WTC11 (cell line): ENCODE measurements at regions not wholly inside any gene's neighbourhood (a gene's known extent, or its start where the extent isn't known, plus 50 kb on each side); places are given as distances from the start of the nearest gene placed in this dataset.

Experiments
- ATAC-seq: fragments of 200-7000 bp; cut with Tn5 transposase; 2 replicates; pipeline ENCODE4 v1.10.0; 2021; ENCODE audit warnings: mild to moderate bottlenecking, moderate library complexity
- CTCF ChIA-PET: fragments of 300-600 bp; sonication (Branson Sonifier 250); formaldehyde crosslinking; loops from one replicate; lab custom pipeline; 2021; ENCODE audit warnings: antibody characterized with exemption; lab: Charles Lee
- POLR2A ChIA-PET: fragments of 350-600 bp; sonication (Branson Sonifier 250); formaldehyde crosslinking; loops from one replicate; lab custom pipeline; 2021; ENCODE audit warnings: antibody characterized with exemption; lab: Charles Lee
- DNase-seq: peaks from one replicate; pipeline ENCODE4 v3.0.0; 2021; ENCODE audit warnings: low spot score
- H3K27ac Mint-ChIP-seq: 2 replicates; pipeline ENCODE4 v1.8.0; 2021; ENCODE audit warnings: mixed read lengths
- H3K27me3 Mint-ChIP-seq: 2 replicates; pipeline ENCODE4 v1.8.0; 2021; ENCODE audit warnings: low read depth, mild to moderate bottlenecking, moderate library complexity, mixed read lengths
- H3K36me3 Mint-ChIP-seq: 2 replicates; pipeline ENCODE4 v1.8.0; 2021; ENCODE audit warnings: mixed read lengths
- H3K4me1 Mint-ChIP-seq: 2 replicates; pipeline ENCODE4 v1.8.0; 2022; ENCODE audit warnings: mixed read lengths
- H3K4me3 Mint-ChIP-seq: 2 replicates; pipeline ENCODE4 v1.8.0; 2021; ENCODE audit warnings: mild to moderate bottlenecking, moderate library complexity, mixed read lengths
- H3K9me3 Mint-ChIP-seq: 2 replicates; pipeline ENCODE4 v1.8.0; 2021; ENCODE audit warnings: mixed read lengths
- ELF4 ChIP-seq: sonication (generic); formaldehyde crosslinking; IDR thresholded peaks from 2 replicates; pipeline ENCODE4 v1.8.1; 2022; ENCODE audit warnings: low read depth, mild to moderate bottlenecking, moderate library complexity, missing genetic modification reagents
- ESRRA ChIP-seq: sonication (generic); formaldehyde crosslinking; IDR thresholded peaks from 2 replicates; pipeline ENCODE4 v1.8.1; 2022; ENCODE audit warnings: mild to moderate bottlenecking, missing genetic modification reagents, borderline replicate concordance
- GABPB1 ChIP-seq: sonication (generic); formaldehyde crosslinking; IDR thresholded peaks from 2 replicates; pipeline ENCODE4 v1.8.1; 2023; ENCODE audit warnings: mild to moderate bottlenecking, missing genetic modification reagents
- GTF2I ChIP-seq: fragments of 250-450 bp; sonication (Bioruptor Pico); conservative IDR thresholded peaks from 2 replicates; pipeline ENCODE4 v1.4.0; 2021; ENCODE audit warnings: mild to moderate bottlenecking
- HMGA2 ChIP-seq: fragments of 250-450 bp; sonication (Bioruptor Pico); IDR thresholded peaks from 2 replicates; pipeline ENCODE4 v1.4.0; 2021; ENCODE audit warnings: mild to moderate bottlenecking, moderate library complexity
- JUN ChIP-seq: sonication (generic); formaldehyde crosslinking; IDR thresholded peaks from 2 replicates; pipeline ENCODE4 v1.8.0; 2023; ENCODE audit warnings: mild to moderate bottlenecking, missing genetic modification reagents
- KAT7 ChIP-seq: sonication (generic); formaldehyde crosslinking; IDR thresholded peaks from 2 replicates; pipeline ENCODE4 v1.8.1; 2023; ENCODE audit warnings: missing genetic modification reagents, mild to moderate bottlenecking, borderline replicate concordance
- NR1H2 ChIP-seq: sonication (generic); formaldehyde crosslinking; IDR thresholded peaks from 2 replicates; pipeline ENCODE4 v1.9.0; 2021; ENCODE audit warnings: mild to moderate bottlenecking, moderate library complexity, missing genetic modification reagents
- TCF7 ChIP-seq: sonication (generic); formaldehyde crosslinking; IDR thresholded peaks from 2 replicates; pipeline ENCODE4 v1.8.0; 2022; ENCODE audit warnings: mild to moderate bottlenecking, low read depth, missing genetic modification reagents, moderate library complexity
- ZNF219 ChIP-seq: sonication (generic); formaldehyde crosslinking; IDR thresholded peaks from 2 replicates; pipeline ENCODE4 v1.8.0; 2023; ENCODE audit warnings: missing genetic modification reagents, mild to moderate bottlenecking, borderline replicate concordance
- ZNF317 ChIP-seq: sonication (generic); formaldehyde crosslinking; IDR thresholded peaks from 2 replicates; pipeline ENCODE4 v1.8.1; 2023; ENCODE audit warnings: low read depth, mild to moderate bottlenecking, moderate library complexity, missing genetic modification reagents, borderline replicate concordance
- TF ChIP-seq, protein P1 (sequence below): sonication (generic); formaldehyde crosslinking; IDR thresholded peaks from 2 replicates; pipeline ENCODE4 v1.8.1; 2023; ENCODE audit warnings: mild to moderate bottlenecking, missing genetic modification reagents, borderline replicate concordance
- TF ChIP-seq, protein P2 (sequence below): sonication (generic); formaldehyde crosslinking; IDR thresholded peaks from 2 replicates; pipeline ENCODE4 v1.8.0; 2022; ENCODE audit warnings: mild to moderate bottlenecking, missing genetic modification reagents
- TF ChIP-seq, protein P3 (sequence below): sonication (generic); formaldehyde crosslinking; IDR thresholded peaks from 2 replicates; pipeline ENCODE4 v1.8.1; 2023; ENCODE audit warnings: mild to moderate bottlenecking, missing genetic modification reagents, moderate library complexity
- TF ChIP-seq, protein P4 (sequence below): fragments of 200-600 bp; IDR thresholded peaks from 2 replicates; pipeline ENCODE4 v1.8.0; 2022; ENCODE audit warnings: antibody characterized with exemption
- TF ChIP-seq, protein P5 (sequence below): sonication (generic); formaldehyde crosslinking; IDR thresholded peaks from 2 replicates; pipeline ENCODE4 v1.8.1; 2023; ENCODE audit warnings: mild to moderate bottlenecking, missing genetic modification reagents, moderate library complexity
- TF ChIP-seq, protein P6 (sequence below): fragments of 250-450 bp; sonication (Bioruptor Pico); IDR thresholded peaks from 2 replicates; pipeline ENCODE4 v1.9.0; 2021; ENCODE audit warnings: mild to moderate bottlenecking, borderline replicate concordance
- TF ChIP-seq, protein P7 (sequence below): fragments of 250-450 bp; sonication (Bioruptor Pico); IDR thresholded peaks from 2 replicates; pipeline ENCODE4 v1.9.0; 2021; ENCODE audit warnings: moderate library complexity, mild to moderate bottlenecking, inconsistent platforms, borderline replicate concordance
- TF ChIP-seq, protein P8 (sequence below): fragments of 250-450 bp; sonication (Bioruptor Pico); IDR thresholded peaks from 2 replicates; pipeline ENCODE4 v1.8.0; 2021; ENCODE audit warnings: mild to moderate bottlenecking

DNA sequence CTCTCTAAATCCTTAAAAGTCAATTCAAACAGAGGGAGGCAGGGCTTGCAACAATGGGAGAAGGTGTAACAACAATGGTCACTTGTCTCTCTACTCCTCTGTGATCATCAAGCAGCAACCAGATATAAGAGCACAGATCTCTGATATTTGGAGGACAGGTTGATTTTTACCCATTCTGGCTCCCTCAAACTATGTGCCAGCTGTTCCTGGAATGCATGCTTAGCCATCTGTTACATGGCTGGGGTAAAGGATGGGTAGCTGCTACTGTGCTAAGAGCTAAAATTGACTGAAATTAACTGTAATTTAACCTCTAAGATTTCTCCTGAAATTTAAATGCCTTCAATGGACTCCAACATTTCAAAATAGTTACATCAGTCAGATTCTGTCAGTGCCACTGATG lies 1459.9 kb downstream of the PCDH7 start:
- no peak for ATAC-seq
- no peak for DNase-seq
- POLR2A ChIA-PET = no interaction called here
- no peak overlapping the region for H3K27ac Mint-ChIP-seq
- TF ChIP-seq, protein P1, sequence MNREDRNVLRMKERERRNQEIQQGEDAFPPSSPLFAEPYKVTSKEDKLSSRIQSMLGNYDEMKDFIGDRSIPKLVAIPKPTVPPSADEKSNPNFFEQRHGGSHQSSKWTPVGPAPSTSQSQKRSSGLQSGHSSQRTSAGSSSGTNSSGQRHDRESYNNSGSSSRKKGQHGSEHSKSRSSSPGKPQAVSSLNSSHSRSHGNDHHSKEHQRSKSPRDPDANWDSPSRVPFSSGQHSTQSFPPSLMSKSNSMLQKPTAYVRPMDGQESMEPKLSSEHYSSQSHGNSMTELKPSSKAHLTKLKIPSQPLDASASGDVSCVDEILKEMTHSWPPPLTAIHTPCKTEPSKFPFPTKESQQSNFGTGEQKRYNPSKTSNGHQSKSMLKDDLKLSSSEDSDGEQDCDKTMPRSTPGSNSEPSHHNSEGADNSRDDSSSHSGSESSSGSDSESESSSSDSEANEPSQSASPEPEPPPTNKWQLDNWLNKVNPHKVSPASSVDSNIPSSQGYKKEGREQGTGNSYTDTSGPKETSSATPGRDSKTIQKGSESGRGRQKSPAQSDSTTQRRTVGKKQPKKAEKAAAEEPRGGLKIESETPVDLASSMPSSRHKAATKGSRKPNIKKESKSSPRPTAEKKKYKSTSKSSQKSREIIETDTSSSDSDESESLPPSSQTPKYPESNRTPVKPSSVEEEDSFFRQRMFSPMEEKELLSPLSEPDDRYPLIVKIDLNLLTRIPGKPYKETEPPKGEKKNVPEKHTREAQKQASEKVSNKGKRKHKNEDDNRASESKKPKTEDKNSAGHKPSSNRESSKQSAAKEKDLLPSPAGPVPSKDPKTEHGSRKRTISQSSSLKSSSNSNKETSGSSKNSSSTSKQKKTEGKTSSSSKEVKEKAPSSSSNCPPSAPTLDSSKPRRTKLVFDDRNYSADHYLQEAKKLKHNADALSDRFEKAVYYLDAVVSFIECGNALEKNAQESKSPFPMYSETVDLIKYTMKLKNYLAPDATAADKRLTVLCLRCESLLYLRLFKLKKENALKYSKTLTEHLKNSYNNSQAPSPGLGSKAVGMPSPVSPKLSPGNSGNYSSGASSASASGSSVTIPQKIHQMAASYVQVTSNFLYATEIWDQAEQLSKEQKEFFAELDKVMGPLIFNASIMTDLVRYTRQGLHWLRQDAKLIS (CRISPR knock-in tag) = no peak
- no peak for TF ChIP-seq GTF2I (CRISPR knock-in tag)
- no peak for TF ChIP-seq TCF7
- TF ChIP-seq, protein P2, sequence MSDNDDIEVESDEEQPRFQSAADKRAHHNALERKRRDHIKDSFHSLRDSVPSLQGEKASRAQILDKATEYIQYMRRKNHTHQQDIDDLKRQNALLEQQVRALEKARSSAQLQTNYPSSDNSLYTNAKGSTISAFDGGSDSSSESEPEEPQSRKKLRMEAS (CRISPR knock-in tag) = no peak
- TF ChIP-seq, protein P3, sequence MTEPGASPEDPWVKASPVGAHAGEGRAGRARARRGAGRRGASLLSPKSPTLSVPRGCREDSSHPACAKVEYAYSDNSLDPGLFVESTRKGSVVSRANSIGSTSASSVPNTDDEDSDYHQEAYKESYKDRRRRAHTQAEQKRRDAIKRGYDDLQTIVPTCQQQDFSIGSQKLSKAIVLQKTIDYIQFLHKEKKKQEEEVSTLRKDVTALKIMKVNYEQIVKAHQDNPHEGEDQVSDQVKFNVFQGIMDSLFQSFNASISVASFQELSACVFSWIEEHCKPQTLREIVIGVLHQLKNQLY (CRISPR knock-in tag) = no peak
- TF ChIP-seq JUN (CRISPR knock-in tag) = no peak
- no peak for TF ChIP-seq ELF4
- no peak for TF ChIP-seq NR1H2
- TF ChIP-seq, protein P4, sequence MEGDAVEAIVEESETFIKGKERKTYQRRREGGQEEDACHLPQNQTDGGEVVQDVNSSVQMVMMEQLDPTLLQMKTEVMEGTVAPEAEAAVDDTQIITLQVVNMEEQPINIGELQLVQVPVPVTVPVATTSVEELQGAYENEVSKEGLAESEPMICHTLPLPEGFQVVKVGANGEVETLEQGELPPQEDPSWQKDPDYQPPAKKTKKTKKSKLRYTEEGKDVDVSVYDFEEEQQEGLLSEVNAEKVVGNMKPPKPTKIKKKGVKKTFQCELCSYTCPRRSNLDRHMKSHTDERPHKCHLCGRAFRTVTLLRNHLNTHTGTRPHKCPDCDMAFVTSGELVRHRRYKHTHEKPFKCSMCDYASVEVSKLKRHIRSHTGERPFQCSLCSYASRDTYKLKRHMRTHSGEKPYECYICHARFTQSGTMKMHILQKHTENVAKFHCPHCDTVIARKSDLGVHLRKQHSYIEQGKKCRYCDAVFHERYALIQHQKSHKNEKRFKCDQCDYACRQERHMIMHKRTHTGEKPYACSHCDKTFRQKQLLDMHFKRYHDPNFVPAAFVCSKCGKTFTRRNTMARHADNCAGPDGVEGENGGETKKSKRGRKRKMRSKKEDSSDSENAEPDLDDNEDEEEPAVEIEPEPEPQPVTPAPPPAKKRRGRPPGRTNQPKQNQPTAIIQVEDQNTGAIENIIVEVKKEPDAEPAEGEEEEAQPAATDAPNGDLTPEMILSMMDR = no peak
- TF ChIP-seq ZNF317 (CRISPR knock-in tag) = no peak
- TF ChIP-seq, protein P5, sequence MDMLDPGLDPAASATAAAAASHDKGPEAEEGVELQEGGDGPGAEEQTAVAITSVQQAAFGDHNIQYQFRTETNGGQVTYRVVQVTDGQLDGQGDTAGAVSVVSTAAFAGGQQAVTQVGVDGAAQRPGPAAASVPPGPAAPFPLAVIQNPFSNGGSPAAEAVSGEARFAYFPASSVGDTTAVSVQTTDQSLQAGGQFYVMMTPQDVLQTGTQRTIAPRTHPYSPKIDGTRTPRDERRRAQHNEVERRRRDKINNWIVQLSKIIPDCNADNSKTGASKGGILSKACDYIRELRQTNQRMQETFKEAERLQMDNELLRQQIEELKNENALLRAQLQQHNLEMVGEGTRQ = no peak
- no peak for TF ChIP-seq HMGA2 (CRISPR knock-in tag)
- TF ChIP-seq KAT7 (CRISPR knock-in tag) = no peak
- TF ChIP-seq, protein P6, sequence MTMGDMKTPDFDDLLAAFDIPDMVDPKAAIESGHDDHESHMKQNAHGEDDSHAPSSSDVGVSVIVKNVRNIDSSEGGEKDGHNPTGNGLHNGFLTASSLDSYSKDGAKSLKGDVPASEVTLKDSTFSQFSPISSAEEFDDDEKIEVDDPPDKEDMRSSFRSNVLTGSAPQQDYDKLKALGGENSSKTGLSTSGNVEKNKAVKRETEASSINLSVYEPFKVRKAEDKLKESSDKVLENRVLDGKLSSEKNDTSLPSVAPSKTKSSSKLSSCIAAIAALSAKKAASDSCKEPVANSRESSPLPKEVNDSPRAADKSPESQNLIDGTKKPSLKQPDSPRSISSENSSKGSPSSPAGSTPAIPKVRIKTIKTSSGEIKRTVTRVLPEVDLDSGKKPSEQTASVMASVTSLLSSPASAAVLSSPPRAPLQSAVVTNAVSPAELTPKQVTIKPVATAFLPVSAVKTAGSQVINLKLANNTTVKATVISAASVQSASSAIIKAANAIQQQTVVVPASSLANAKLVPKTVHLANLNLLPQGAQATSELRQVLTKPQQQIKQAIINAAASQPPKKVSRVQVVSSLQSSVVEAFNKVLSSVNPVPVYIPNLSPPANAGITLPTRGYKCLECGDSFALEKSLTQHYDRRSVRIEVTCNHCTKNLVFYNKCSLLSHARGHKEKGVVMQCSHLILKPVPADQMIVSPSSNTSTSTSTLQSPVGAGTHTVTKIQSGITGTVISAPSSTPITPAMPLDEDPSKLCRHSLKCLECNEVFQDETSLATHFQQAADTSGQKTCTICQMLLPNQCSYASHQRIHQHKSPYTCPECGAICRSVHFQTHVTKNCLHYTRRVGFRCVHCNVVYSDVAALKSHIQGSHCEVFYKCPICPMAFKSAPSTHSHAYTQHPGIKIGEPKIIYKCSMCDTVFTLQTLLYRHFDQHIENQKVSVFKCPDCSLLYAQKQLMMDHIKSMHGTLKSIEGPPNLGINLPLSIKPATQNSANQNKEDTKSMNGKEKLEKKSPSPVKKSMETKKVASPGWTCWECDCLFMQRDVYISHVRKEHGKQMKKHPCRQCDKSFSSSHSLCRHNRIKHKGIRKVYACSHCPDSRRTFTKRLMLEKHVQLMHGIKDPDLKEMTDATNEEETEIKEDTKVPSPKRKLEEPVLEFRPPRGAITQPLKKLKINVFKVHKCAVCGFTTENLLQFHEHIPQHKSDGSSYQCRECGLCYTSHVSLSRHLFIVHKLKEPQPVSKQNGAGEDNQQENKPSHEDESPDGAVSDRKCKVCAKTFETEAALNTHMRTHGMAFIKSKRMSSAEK (CRISPR knock-in tag) = no peak
- TF ChIP-seq, protein P7, sequence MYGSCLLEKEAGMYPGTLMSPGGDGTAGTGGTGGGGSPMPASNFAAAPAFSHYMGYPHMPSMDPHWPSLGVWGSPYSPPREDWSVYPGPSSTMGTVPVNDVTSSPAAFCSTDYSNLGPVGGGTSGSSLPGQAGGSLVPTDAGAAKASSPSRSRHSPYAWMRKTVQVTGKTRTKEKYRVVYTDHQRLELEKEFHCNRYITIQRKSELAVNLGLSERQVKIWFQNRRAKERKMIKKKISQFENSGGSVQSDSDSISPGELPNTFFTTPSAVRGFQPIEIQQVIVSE (CRISPR knock-in tag) = no peak
- no peak for TF ChIP-seq ZNF219 (CRISPR knock-in tag)
- TF ChIP-seq ESRRA (CRISPR knock-in tag) = no peak
- no peak for TF ChIP-seq GABPB1 (CRISPR knock-in tag)
- TF ChIP-seq, protein P8, sequence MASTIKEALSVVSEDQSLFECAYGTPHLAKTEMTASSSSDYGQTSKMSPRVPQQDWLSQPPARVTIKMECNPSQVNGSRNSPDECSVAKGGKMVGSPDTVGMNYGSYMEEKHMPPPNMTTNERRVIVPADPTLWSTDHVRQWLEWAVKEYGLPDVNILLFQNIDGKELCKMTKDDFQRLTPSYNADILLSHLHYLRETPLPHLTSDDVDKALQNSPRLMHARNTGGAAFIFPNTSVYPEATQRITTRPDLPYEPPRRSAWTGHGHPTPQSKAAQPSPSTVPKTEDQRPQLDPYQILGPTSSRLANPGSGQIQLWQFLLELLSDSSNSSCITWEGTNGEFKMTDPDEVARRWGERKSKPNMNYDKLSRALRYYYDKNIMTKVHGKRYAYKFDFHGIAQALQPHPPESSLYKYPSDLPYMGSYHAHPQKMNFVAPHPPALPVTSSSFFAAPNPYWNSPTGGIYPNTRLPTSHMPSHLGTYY (CRISPR knock-in tag) = no peak
- H3K4me3 Mint-ChIP-seq = no peak overlapping the region
- no peaks in the 10 kb centered on the region for H3K4me1 Mint-ChIP-seq
- no peaks in the 10 kb centered on the region for H3K36me3 Mint-ChIP-seq
- H3K9me3 Mint-ChIP-seq = 0 out of 2 replicates have a peak, but pooled peaks cover 2% of the 10 kb centered on the region
- CTCF ChIA-PET = no interaction called here
- no peaks in the 10 kb centered on the region for H3K27me3 Mint-ChIP-seq
